Osteoblast (primary cell): ENCODE measurements at regions not wholly inside any gene's neighbourhood (a gene's known extent, or its start where the extent isn't known, plus 50 kb on each side); places are given as distances from the start of the nearest gene placed in this dataset.

Source experiments
- DNase-seq: peaks from one replicate; pipeline ENCODE4 v3.0.0; 2011; ENCODE audit warnings: low spot score, mixed read lengths; ENCODE audit not compliant: insufficient read length; ENCODE audit errors: missing footprints
- H2AFZ ChIP-seq: 2 replicates; pipeline ENCODE4 v1.6.0; 2011; ENCODE audit warnings: mild to moderate bottlenecking, low read length
- H3K27ac ChIP-seq: 2 replicates; pipeline ENCODE4 v1.5.1; 2011; ENCODE audit warnings: mild to moderate bottlenecking, low read depth, low read length, moderate library complexity
- H3K27me3 ChIP-seq: 2 replicates; pipeline ENCODE4 v1.6.0; 2012; ENCODE audit warnings: mild to moderate bottlenecking, control low read depth, inconsistent platforms, low read length, moderate library complexity; ENCODE audit not compliant: insufficient read depth
- H3K36me3 ChIP-seq: 2 replicates; pipeline ENCODE4 v1.5.1; 2011; ENCODE audit warnings: mild to moderate bottlenecking, low read length, control low read depth, moderate library complexity; ENCODE audit not compliant: insufficient read depth
- H3K4me1 ChIP-seq: 2 replicates; pipeline ENCODE4 v1.5.1; 2011; ENCODE audit warnings: mild to moderate bottlenecking, low read length, control low read depth, moderate library complexity; ENCODE audit not compliant: insufficient read depth
- H3K4me2 ChIP-seq: 2 replicates; pipeline ENCODE4 v1.6.0; 2011; ENCODE audit warnings: mild to moderate bottlenecking, low read length; ENCODE audit not compliant: insufficient read depth
- H3K4me3 ChIP-seq: fragments of 200-600 bp; sonication (generic); 3 replicates; pipeline ENCODE4 v1.5.1; 2012; ENCODE audit warnings: mild to moderate bottlenecking, low read length, inconsistent platforms; ENCODE audit not compliant: insufficient read depth
- H3K79me2 ChIP-seq: 2 replicates; pipeline ENCODE4 v1.6.0; 2012; ENCODE audit warnings: mild to moderate bottlenecking, low read length, control low read depth, inconsistent platforms; ENCODE audit not compliant: insufficient read depth
- H3K9me3 ChIP-seq: 2 replicates; pipeline ENCODE4 v1.5.1; 2011; ENCODE audit warnings: low read depth, low read length, control low read depth
- H4K20me1 ChIP-seq: 2 replicates; pipeline ENCODE4 v1.6.0; 2012; ENCODE audit warnings: mild to moderate bottlenecking, low read length, control low read depth; ENCODE audit not compliant: insufficient read depth
- CTCF ChIP-seq: IDR thresholded peaks from 2 replicates; pipeline ENCODE4 v1.5.1; 2011; ENCODE audit warnings: mild to moderate bottlenecking, low read depth, low read length, moderate library complexity; ENCODE audit errors: extremely low read depth

- Histone ChIP-seq H3K27ac (peak overlapping the region; percentile 7), H3K36me3 (no peaks in the 10 kb centered on the region), H4K20me1 (no peaks in the 10 kb centered on the region), H3K9me3 (no peaks in the 10 kb centered on the region), H3K4me3 (peak overlapping the region; percentile 42), H3K79me2 (no peaks in the 10 kb centered on the region), H3K4me1 (peaks cover 62% of the 10 kb centered on the region), H3K4me2 (peak overlapping the region; percentile 76), H2AFZ (peak overlapping the region; percentile 42), H3K27me3 (no peaks in the 10 kb centered on the region)
- TF ChIP-seq CTCF: no peak
- no peak for DNase-seq
Observed at GRCh38 chr2:226423498-226423960, 376.1 kb downstream of the IRS1 start.

GRCh38 chr2:226420646-226421045 lies 379.0 kb downstream of the IRS1 start:
- H3K4me3 ChIP-seq: no peak overlapping the region
- no peak overlapping the region for H2AFZ ChIP-seq
- TF ChIP-seq CTCF: no peak
- no peaks in the 10 kb centered on the region for H3K36me3 ChIP-seq
- H3K4me2 ChIP-seq: no peak overlapping the region
- H3K27me3 ChIP-seq: no peaks in the 10 kb centered on the region
- no peak overlapping the region for H3K27ac ChIP-seq
- H3K9me3 ChIP-seq: no peaks in the 10 kb centered on the region
- no peaks in the 10 kb centered on the region for H3K79me2 ChIP-seq
- no peaks in the 10 kb centered on the region for H4K20me1 ChIP-seq
- no peak for DNase-seq
- H3K4me1 ChIP-seq: peaks cover 34% of the 10 kb centered on the region

- H3K9me3 ChIP-seq: no peaks in the 10 kb centered on the region
- no peak overlapping the region for H2AFZ ChIP-seq
- no peaks in the 10 kb centered on the region for H3K27me3 ChIP-seq
- H4K20me1 ChIP-seq: no peaks in the 10 kb centered on the region
- no peaks in the 10 kb centered on the region for H3K79me2 ChIP-seq
- DNase-seq: no peak
- no peak overlapping the region for H3K4me2 ChIP-seq
- no peak overlapping the region for H3K4me3 ChIP-seq
- no peak for TF ChIP-seq CTCF
- peaks cover 12% of the 10 kb centered on the region for H3K4me1 ChIP-seq
- H3K27ac ChIP-seq: peak overlapping the region; percentile 15
- H3K36me3 ChIP-seq: no peaks in the 10 kb centered on the region
Observed at GRCh38 chr2:226418521-226418920, 381.1 kb downstream of the IRS1 start.

- Histone ChIP-seq H3K4me2 (no peak overlapping the region), H3K9me3 (no peaks in the 10 kb centered on the region), H3K27me3 (no peaks in the 10 kb centered on the region), H4K20me1 (no peaks in the 10 kb centered on the region), H3K27ac (no peak overlapping the region), H3K4me3 (no peak overlapping the region), H3K4me1 (peaks cover 7% of the 10 kb centered on the region), H2AFZ (no peak overlapping the region), H3K79me2 (no peaks in the 10 kb centered on the region), H3K36me3 (no peaks in the 10 kb centered on the region)
- peak; percentile 65 for DNase-seq
- no peak for TF ChIP-seq CTCF
Observed at GRCh38 chr2:226414335-226414734, 385.3 kb downstream of the IRS1 start.
